Cardiac muscle cell (in vitro differentiated cells and primary cell): ENCODE measurements at regions not wholly inside any gene's neighbourhood (a gene's known extent, or its start where the extent isn't known, plus 50 kb on each side); places are given as distances from the start of the nearest gene placed in this dataset.

ENCODE experiments used
- DNase-seq, 2 donors: peaks; one replicate each; pipeline versions ENCODE4 v3.0.0 to v3.0.0-alpha.2; 2010 to 2017; ENCODE audit warnings: low read depth in 1 of 2, low spot score in 1 of 2
- H3K27ac ChIP-seq: fragments of 200-600 bp; sonication (generic); 2 replicates; pipeline ENCODE4 v1.5.1; 2016
- H3K27me3 ChIP-seq: fragments of 200-600 bp; sonication (generic); 2 replicates; pipeline ENCODE4 v1.6.0; 2016; ENCODE audit warnings: control low read depth
- H3K36me3 ChIP-seq: fragments of 200-600 bp; sonication (generic); 2 replicates; pipeline ENCODE4 v1.5.1; 2016; ENCODE audit warnings: control low read depth
- H3K4me1 ChIP-seq: fragments of 200-600 bp; sonication (generic); 2 replicates; pipeline ENCODE4 v1.8.1; 2017; ENCODE audit warnings: low read depth, mild to moderate bottlenecking, mixed run types
- H3K4me3 ChIP-seq: fragments of 200-600 bp; sonication (generic); 2 replicates; pipeline ENCODE4 v1.5.1; 2016; ENCODE audit warnings: mild to moderate bottlenecking
- H3K9me3 ChIP-seq: fragments of 200-600 bp; sonication (generic); 2 replicates; pipeline ENCODE4 v1.5.1; 2017; ENCODE audit warnings: low read depth, mild to moderate bottlenecking, control low read depth
- CTCF ChIP-seq: IDR thresholded peaks from 2 replicates; pipeline ENCODE4 v1.5.1; 2012; ENCODE audit warnings: low read depth, mild to moderate bottlenecking, low read length

DNA sequence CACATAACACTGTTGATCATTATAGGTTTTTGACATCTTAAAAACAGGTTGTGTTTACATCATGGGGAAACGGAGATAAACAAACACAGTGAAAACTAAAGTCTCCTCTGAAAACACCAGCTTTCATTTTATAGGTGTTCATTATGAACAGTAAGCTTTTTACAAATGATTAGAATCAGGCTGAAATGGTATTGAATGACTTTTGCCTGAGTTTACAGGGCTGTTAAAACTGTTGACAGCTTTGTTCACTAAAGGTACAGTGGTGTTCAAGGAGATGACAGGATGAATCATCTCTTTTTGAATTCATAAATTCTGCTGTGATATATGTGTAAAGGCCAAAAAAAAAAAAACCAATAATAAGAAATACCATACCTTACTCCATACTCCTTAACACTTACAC lies 184.6 kb upstream of the CNTN5 start:
- Histone ChIP-seq H3K36me3 (no peaks in the 10 kb centered on the region), H3K4me1 (no peaks in the 10 kb centered on the region), H3K27ac (no peak overlapping the region), H3K4me3 (no peak overlapping the region), H3K9me3 (no peaks in the 10 kb centered on the region), H3K27me3 (no peaks in the 10 kb centered on the region)
- TF ChIP-seq CTCF: no peak
- DNase-seq: no peak

GRCh38 chr11:98842187-98842586 lies 178.6 kb upstream of the CNTN5 start:
- no peaks in the 10 kb centered on the region for H3K27me3 ChIP-seq
- H3K36me3 ChIP-seq: no peaks in the 10 kb centered on the region
- H3K4me3 ChIP-seq: no peak overlapping the region
- no peaks in the 10 kb centered on the region for H3K9me3 ChIP-seq
- no peak for TF ChIP-seq CTCF
- DNase-seq: no peak
- H3K27ac ChIP-seq: no peak overlapping the region
- H3K4me1 ChIP-seq: no peaks in the 10 kb centered on the region

GRCh38 chr11:98862169-98862568 lies 158.6 kb upstream of the CNTN5 start:
- Histone ChIP-seq H3K36me3 (no peaks in the 10 kb centered on the region), H3K27me3 (no peaks in the 10 kb centered on the region), H3K4me1 (no peaks in the 10 kb centered on the region), H3K4me3 (no peak overlapping the region), H3K27ac (no peak overlapping the region), H3K9me3 (no peaks in the 10 kb centered on the region)
- no peak for DNase-seq
- no peak for TF ChIP-seq CTCF

DNA sequence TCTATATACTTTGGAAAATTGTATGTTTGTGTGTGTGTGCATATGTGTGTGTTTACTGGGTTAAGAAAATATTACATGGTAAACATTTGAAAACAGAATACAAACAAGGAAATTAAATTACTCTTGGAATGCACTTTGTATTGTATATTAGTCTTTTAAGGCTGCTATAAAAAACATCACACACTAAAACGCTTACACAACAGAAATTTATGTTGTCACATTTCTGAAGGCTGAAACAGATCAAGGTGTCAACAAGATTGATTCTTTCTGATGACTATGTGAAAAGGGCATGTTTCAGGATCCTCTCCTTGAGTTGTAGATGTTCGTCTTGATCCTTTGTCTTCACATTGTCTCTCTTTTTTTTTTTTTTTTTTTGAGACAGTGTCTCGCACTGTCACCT lies 149.1 kb upstream of the CNTN5 start:
- no peak for TF ChIP-seq CTCF
- no peaks in the 10 kb centered on the region for H3K36me3 ChIP-seq

DNA sequence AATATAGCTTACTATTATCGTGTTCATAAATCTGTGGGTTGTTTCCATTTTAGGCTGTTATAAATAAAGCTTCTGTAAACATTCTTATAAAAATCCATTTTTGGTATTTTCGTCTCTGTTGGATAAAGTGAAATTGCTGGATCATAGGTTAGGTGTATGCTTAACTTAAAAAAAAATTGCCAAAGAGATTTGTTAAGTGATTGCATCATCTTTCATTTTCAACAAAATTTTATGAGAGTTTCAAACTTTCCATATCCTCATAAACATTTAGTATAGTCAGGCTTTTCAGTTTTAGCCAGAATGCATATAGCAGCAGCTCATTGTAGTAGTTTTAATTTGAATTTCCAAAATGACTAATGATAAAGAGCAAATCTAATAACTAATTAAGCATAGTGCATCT lies 146.7 kb upstream of the CNTN5 start:
- Histone ChIP-seq H3K4me3 (no peak overlapping the region), H3K27me3 (no peaks in the 10 kb centered on the region), H3K4me1 (no peaks in the 10 kb centered on the region), H3K27ac (no peak overlapping the region), H3K9me3 (no peaks in the 10 kb centered on the region), H3K36me3 (no peaks in the 10 kb centered on the region)
- TF ChIP-seq CTCF: no peak
- DNase-seq: no peak

More for the DNA sequence above, 149.1 kb upstream of the CNTN5 start:
- Histone ChIP-seq H3K4me3 (no peak overlapping the region), H3K9me3 (no peaks in the 10 kb centered on the region), H3K27ac (no peak overlapping the region), H3K27me3 (no peaks in the 10 kb centered on the region), H3K4me1 (peaks cover 5% of the 10 kb centered on the region)
- DNase-seq: no peak

- Histone ChIP-seq H3K27me3 (no peaks in the 10 kb centered on the region), H3K4me1 (no peaks in the 10 kb centered on the region), H3K27ac (no peak overlapping the region), H3K36me3 (no peaks in the 10 kb centered on the region), H3K9me3 (no peaks in the 10 kb centered on the region), H3K4me3 (no peak overlapping the region)
- no peak for DNase-seq
- no peak for TF ChIP-seq CTCF
These were observed 124.8 kb upstream of the CNTN5 start for GRCh38 chr11:98895936-98896335.
